Trophoblast cell (in vitro differentiated cells and primary cell): ENCODE measurements at regions not wholly inside any gene's neighbourhood (a gene's known extent, or its start where the extent isn't known, plus 50 kb on each side); places are given as distances from the start of the nearest gene placed in this dataset.

ENCODE experiments used
- DNase-seq, 2 donors: peaks; one replicate each; pipeline ENCODE4 v3.0.0-alpha.2; 2016
- H2AFZ ChIP-seq: 2 replicates; pipeline ENCODE4 v1.6.1; 2013; ENCODE audit warnings: low read length, moderate library complexity, mild to moderate bottlenecking; ENCODE audit not compliant: insufficient read depth, poor library complexity
- H2AK5ac ChIP-seq: 2 replicates; pipeline ENCODE4 v1.6.1; 2013; ENCODE audit warnings: mild to moderate bottlenecking, low read length
- H2BK120ac ChIP-seq: 2 replicates; pipeline ENCODE4 v1.6.1; 2013; ENCODE audit warnings: low read length, mild to moderate bottlenecking, moderate library complexity; ENCODE audit not compliant: insufficient read depth, poor library complexity
- H2BK12ac ChIP-seq: 2 replicates; pipeline ENCODE4 v1.6.1; 2013; ENCODE audit warnings: mild to moderate bottlenecking, low read length, moderate library complexity
- H2BK5ac ChIP-seq: 2 replicates; pipeline ENCODE4 v1.6.1; 2013; ENCODE audit warnings: low read length, low read depth, moderate library complexity, mild to moderate bottlenecking; ENCODE audit not compliant: poor library complexity
- H3K14ac ChIP-seq: 2 replicates; pipeline ENCODE4 v1.6.1; 2013; ENCODE audit warnings: mild to moderate bottlenecking, low read length
- H3K18ac ChIP-seq: 2 replicates; pipeline ENCODE4 v1.6.1; 2013; ENCODE audit warnings: mild to moderate bottlenecking, low read length
- H3K23ac ChIP-seq: 2 replicates; pipeline ENCODE4 v1.6.1; 2013; ENCODE audit warnings: low read length
- H3K27ac ChIP-seq: 2 replicates; pipeline ENCODE4 v1.5.1; 2013; ENCODE audit warnings: low read depth, mild to moderate bottlenecking, inconsistent platforms, low read length, moderate library complexity
- H3K27me3 ChIP-seq: 2 replicates; pipeline ENCODE4 v1.6.1; 2013; ENCODE audit warnings: inconsistent platforms, mild to moderate bottlenecking, low read length, moderate library complexity; ENCODE audit not compliant: insufficient read depth
- H3K36me3 ChIP-seq, 2 experiments: 1 replicate in 1 of 2; 2 replicates in 1 of 2; pipeline ENCODE4 v1.6.1; 2013; ENCODE audit warnings: low read length in 2 of 2, mild to moderate bottlenecking in 2 of 2, moderate library complexity in 1 of 2; ENCODE audit not compliant: insufficient read depth in 2 of 2, control insufficient read depth in 1 of 2
- H3K4ac ChIP-seq: 2 replicates; pipeline ENCODE4 v1.6.1; 2013; ENCODE audit warnings: low read depth, mild to moderate bottlenecking, low read length, moderate library complexity
- H3K4me1 ChIP-seq, 2 experiments: 1 replicate in 1 of 2; 2 replicates in 1 of 2; pipeline ENCODE4 v1.6.1; 2013; ENCODE audit warnings: low read length in 2 of 2, mild to moderate bottlenecking in 2 of 2, moderate library complexity in 1 of 2; ENCODE audit not compliant: insufficient read depth in 2 of 2, control insufficient read depth in 1 of 2
- H3K4me2 ChIP-seq: 2 replicates; pipeline ENCODE4 v1.6.1; 2013; ENCODE audit warnings: inconsistent platforms, mild to moderate bottlenecking, low read length, moderate library complexity
- H3K4me3 ChIP-seq: 2 replicates; pipeline ENCODE4 v1.5.1; 2013; ENCODE audit warnings: mild to moderate bottlenecking, low read depth, low read length, inconsistent platforms
- H3K79me1 ChIP-seq: one replicate; pipeline ENCODE4 v1.6.1; 2013; ENCODE audit warnings: low read length
- H3K79me2 ChIP-seq: 2 replicates; pipeline ENCODE4 v1.6.1; 2013; ENCODE audit warnings: low read length, mild to moderate bottlenecking; ENCODE audit not compliant: control insufficient read depth, insufficient read depth, poor library complexity
- H3K9ac ChIP-seq: 2 replicates; pipeline ENCODE4 v1.6.1; 2013; ENCODE audit warnings: mild to moderate bottlenecking, low read length
- H3K9me3 ChIP-seq: 2 replicates; pipeline ENCODE4 v1.6.1; 2013; ENCODE audit warnings: low read depth, mild to moderate bottlenecking, control low read depth, inconsistent platforms, low read length; ENCODE audit not compliant: insufficient read depth
- H4K12ac ChIP-seq: 2 replicates; pipeline ENCODE4 v1.6.1; 2013; ENCODE audit warnings: low read depth, mild to moderate bottlenecking, low read length, moderate library complexity
- H4K8ac ChIP-seq: 2 replicates; pipeline ENCODE4 v1.6.1; 2013; ENCODE audit warnings: low read depth, mild to moderate bottlenecking, low read length, moderate library complexity
- H4K91ac ChIP-seq: one replicate; pipeline ENCODE4 v1.6.1; 2013; ENCODE audit warnings: low read depth, mild to moderate bottlenecking, low read length, moderate library complexity
- WGBS: extraction: QIAGEN DNeasy Blood & Tissue Kit; methylation state at CpG from one replicate; pipeline ENCODE4 v1.1.7; 2013; ENCODE audit warnings: missing lambda C conversion rate; ENCODE audit not compliant: insufficient read length, insufficient coverage; ENCODE audit errors: extremely low coverage; 5-methylcytosine and 5-hydroxymethylcytosine counted together

DNA sequence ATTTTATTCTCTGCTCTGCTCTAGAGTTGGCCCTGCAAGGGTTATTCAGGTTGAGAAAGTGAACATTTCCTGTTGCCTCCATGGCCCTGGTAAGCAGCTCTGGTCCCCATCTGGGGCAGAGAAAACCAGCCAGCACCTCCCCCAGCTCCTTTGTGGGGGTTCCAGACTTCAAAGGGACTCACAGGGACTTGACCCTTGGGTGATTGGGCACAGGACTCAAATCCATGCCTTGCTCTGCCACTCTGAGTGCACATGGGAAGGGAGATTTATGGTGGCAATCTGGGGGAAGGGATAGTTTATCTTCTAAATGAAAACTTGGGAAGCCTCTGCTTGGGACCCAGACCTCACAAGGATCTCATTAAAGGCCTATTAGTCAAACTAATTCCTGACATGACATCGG is 212.8 kb downstream of the FOXD2 start:
- Histone ChIP-seq H4K12ac (no peak overlapping the region), H3K27me3 (no peaks in the 10 kb centered on the region), H4K8ac (no peak overlapping the region), H3K9me3 (peaks cover 1% of the 10 kb centered on the region), H2AK5ac (no peak overlapping the region), H3K9ac (no peak overlapping the region), H2BK12ac (no peak overlapping the region), H3K36me3 (no peaks in the 10 kb centered on the region), H2BK120ac (no peak overlapping the region), H3K79me1 (no peaks in the 10 kb centered on the region), H3K4me2 (no peak overlapping the region), H2AFZ (no peak overlapping the region), H3K4me3 (no peak overlapping the region), H3K14ac (no peak overlapping the region), H3K79me2 (no peaks in the 10 kb centered on the region), H3K4ac (no peak overlapping the region), H3K23ac (no peak overlapping the region), H4K91ac (no peak overlapping the region), H3K4me1 (no peaks in the 10 kb centered on the region), H3K27ac (no peak overlapping the region), H2BK5ac (no peak overlapping the region), H3K18ac (no peak overlapping the region)
- no CpG with 5 or more reads among the region's 1 CpG for WGBS
- no peak for DNase-seq

- WGBS = no CpG with 5 or more reads among the region's 9 CpGs
- DNase-seq = peak; percentile 24 to 68
- Histone ChIP-seq H2AK5ac (no peak overlapping the region), H3K27me3 (no peaks in the 10 kb centered on the region), H3K23ac (no peak overlapping the region), H3K9me3 (peaks cover 2% of the 10 kb centered on the region), H2BK12ac (no peak overlapping the region), H3K18ac (no peak overlapping the region), H3K4me3 (no peak overlapping the region), H3K79me1 (no peaks in the 10 kb centered on the region), H3K4ac (no peak overlapping the region), H3K9ac (no peak overlapping the region), H4K8ac (no peak overlapping the region), H3K79me2 (no peaks in the 10 kb centered on the region), H3K4me2 (no peak overlapping the region), H4K91ac (no peak overlapping the region), H3K27ac (no peak overlapping the region), H4K12ac (no peak overlapping the region), H3K36me3 (no peaks in the 10 kb centered on the region), H2AFZ (no peak overlapping the region), H2BK5ac (no peak overlapping the region), H3K14ac (no peak overlapping the region), H3K4me1 (no peaks in the 10 kb centered on the region), H2BK120ac (no peak overlapping the region)
These were observed 213.7 kb downstream of the FOXD2 start for GRCh38 chr1:47651311-47652089.

GRCh38 chr1:47655521-47656300 is 217.9 kb downstream of the FOXD2 start:
- H3K79me1 ChIP-seq = no peaks in the 10 kb centered on the region
- peaks cover 3% of the 10 kb centered on the region for H3K9me3 ChIP-seq
- no peak overlapping the region for H2BK12ac ChIP-seq
- WGBS = no CpG with 5 or more reads among the region's 5 CpGs
- no peak overlapping the region for H2BK5ac ChIP-seq
- no peak overlapping the region for H3K9ac ChIP-seq
- DNase-seq = no peak
- H4K8ac ChIP-seq = no peak overlapping the region
- H3K14ac ChIP-seq = no peak overlapping the region
- no peak overlapping the region for H4K12ac ChIP-seq
- H4K91ac ChIP-seq = no peak overlapping the region
- no peak overlapping the region for H3K18ac ChIP-seq
- H2AK5ac ChIP-seq = no peak overlapping the region
- H3K27ac ChIP-seq = no peak overlapping the region
- H3K27me3 ChIP-seq = no peaks in the 10 kb centered on the region
- no peak overlapping the region for H3K4me2 ChIP-seq
- no peak overlapping the region for H3K4ac ChIP-seq
- no peak overlapping the region for H2AFZ ChIP-seq
- H3K79me2 ChIP-seq = no peaks in the 10 kb centered on the region
- H3K4me1 ChIP-seq = no peaks in the 10 kb centered on the region
- H3K36me3 ChIP-seq = no peaks in the 10 kb centered on the region
- H2BK120ac ChIP-seq = no peak overlapping the region
- H3K4me3 ChIP-seq = no peak overlapping the region
- H3K23ac ChIP-seq = no peak overlapping the region

DNA sequence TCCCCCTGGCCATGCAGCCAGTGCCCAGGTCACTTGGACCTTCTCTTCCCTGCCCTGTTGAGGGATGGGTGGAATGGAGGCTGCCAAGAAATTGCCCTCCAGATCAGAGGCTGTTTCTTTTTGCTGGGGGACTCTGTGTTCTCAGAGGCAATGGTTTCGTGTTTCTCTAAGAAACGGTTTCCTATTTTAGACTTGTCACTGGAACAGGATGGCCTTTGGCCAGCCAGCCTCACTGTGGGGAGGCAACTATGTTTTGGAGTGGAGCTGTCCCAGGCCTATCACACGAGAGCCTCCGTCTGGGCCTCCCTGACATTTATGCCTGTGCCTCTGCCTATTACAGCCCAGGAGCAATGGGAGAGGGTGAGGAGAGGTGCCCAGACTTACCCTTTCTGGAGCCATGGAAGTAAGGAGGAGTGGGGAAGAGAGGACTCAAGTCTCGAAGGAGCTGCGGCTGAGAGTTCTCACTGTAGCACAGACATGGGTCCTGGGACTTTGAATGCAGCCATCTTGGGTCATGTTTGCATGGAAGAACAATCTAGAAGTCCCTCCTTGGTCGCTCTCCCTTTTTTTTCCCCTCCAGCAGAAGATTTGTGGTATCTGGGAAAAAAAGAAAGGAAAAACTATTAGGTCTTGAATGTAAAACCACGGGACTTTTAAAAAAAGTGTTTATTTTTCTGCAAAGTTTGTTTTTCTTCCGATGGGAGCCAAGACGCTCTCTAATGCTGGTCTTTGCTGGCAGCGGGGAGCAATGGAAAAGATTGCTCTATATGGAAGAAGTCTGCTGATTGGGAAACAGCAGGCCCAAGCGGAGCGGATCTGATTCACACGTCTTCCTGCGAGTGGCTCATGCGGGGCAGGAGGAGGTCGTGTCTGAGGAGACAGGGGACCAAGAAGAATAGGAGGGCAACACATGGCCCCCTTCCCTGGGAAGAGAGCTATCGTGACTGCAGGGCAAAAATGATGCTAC is 219.2 kb downstream of the FOXD2 start:
- H2BK12ac ChIP-seq = no peak overlapping the region
- H2BK5ac ChIP-seq = no peak overlapping the region
- H2BK120ac ChIP-seq = no peak overlapping the region
- no peak overlapping the region for H4K8ac ChIP-seq
- WGBS = no CpG with 5 or more reads among the region's 18 CpGs
- DNase-seq = peak in 1 of 2 donors; percentile 12
- peak overlapping the region; percentile 53 for H3K23ac ChIP-seq
- peaks cover 1% of the 10 kb centered on the region for H3K9me3 ChIP-seq
- H3K4ac ChIP-seq = no peak overlapping the region
- no peak overlapping the region for H2AK5ac ChIP-seq
- no peak overlapping the region for H3K27ac ChIP-seq
- peak overlapping the region; percentile 5 for H3K9ac ChIP-seq
- no peak overlapping the region for H3K14ac ChIP-seq
- no peaks in the 10 kb centered on the region for H3K27me3 ChIP-seq
- H3K36me3 ChIP-seq = no peaks in the 10 kb centered on the region
- no peak overlapping the region for H4K12ac ChIP-seq
- H3K4me3 ChIP-seq = no peak overlapping the region
- H3K4me1 ChIP-seq = no peaks in the 10 kb centered on the region
- no peak overlapping the region for H3K4me2 ChIP-seq
- H3K18ac ChIP-seq = no peak overlapping the region
- H3K79me1 ChIP-seq = no peaks in the 10 kb centered on the region
- H2AFZ ChIP-seq = no peak overlapping the region
- no peaks in the 10 kb centered on the region for H3K79me2 ChIP-seq
- H4K91ac ChIP-seq = no peak overlapping the region
